Loucy (cell line): ENCODE measurements at regions not wholly inside any gene's neighbourhood (a gene's known extent, or its start where the extent isn't known, plus 50 kb on each side); places are given as distances from the start of the nearest gene placed in this dataset.

Source experiments
- H2AFZ ChIP-seq: fragments of 200-600 bp; sonication (generic); 2 replicates; pipeline ENCODE4 v1.6.0; 2016; ENCODE audit warnings: antibody characterized with exemption, mild to moderate bottlenecking, low read length, moderate library complexity
- H3F3A ChIP-seq: fragments of 200-600 bp; 2 replicates; pipeline ENCODE4 v1.6.0; 2016; ENCODE audit warnings: antibody characterized with exemption, low read depth, mild to moderate bottlenecking
- H3K27me3 ChIP-seq: fragments of 200-600 bp; sonication (generic); 2 replicates; pipeline ENCODE4 v1.6.1; 2014; ENCODE audit warnings: low read length, mild to moderate bottlenecking; ENCODE audit not compliant: insufficient read depth, poor library complexity, severe bottlenecking
- H3K36me3 ChIP-seq: fragments of 200-600 bp; sonication (generic); 2 replicates; pipeline ENCODE4 v1.6.1; 2016; ENCODE audit warnings: low read length; ENCODE audit not compliant: insufficient read depth
- H3K4me1 ChIP-seq: fragments of 200-600 bp; sonication (generic); 2 replicates; pipeline ENCODE4 v1.5.1; 2014; ENCODE audit warnings: low read length, mild to moderate bottlenecking; ENCODE audit not compliant: insufficient read depth, poor library complexity, severe bottlenecking
- H3K4me2 ChIP-seq: fragments of 200-600 bp; sonication (generic); 2 replicates; pipeline ENCODE4 v1.6.0; 2014; ENCODE audit warnings: antibody characterized with exemption, low read length, low read depth, mild to moderate bottlenecking; ENCODE audit not compliant: poor library complexity, severe bottlenecking
- H3K4me3 ChIP-seq: fragments of 200-600 bp; sonication (generic); 2 replicates; pipeline ENCODE4 v1.5.1; 2014; ENCODE audit warnings: low read length, mild to moderate bottlenecking, mixed read lengths; ENCODE audit not compliant: poor library complexity, severe bottlenecking
- H3K79me2 ChIP-seq: fragments of 200-600 bp; sonication (generic); 2 replicates; pipeline ENCODE4 v1.6.1; 2014; ENCODE audit warnings: low read length; ENCODE audit not compliant: insufficient read depth
- H3K9ac ChIP-seq: fragments of 200-600 bp; sonication (generic); 2 replicates; pipeline ENCODE4 v1.6.0; 2014; ENCODE audit warnings: mild to moderate bottlenecking, low read depth, low read length, moderate library complexity; ENCODE audit not compliant: poor library complexity, severe bottlenecking
- H3K9me2 ChIP-seq: fragments of 200-600 bp; sonication (generic); replicated peaks from 2 replicates; pipeline ENCODE4 v1.6.1; 2016; ENCODE audit warnings: low read depth, low read length, mixed read lengths
- H3K9me3 ChIP-seq: fragments of 200-600 bp; sonication (generic); 2 replicates; pipeline ENCODE4 v1.6.1; 2014; ENCODE audit warnings: mild to moderate bottlenecking, antibody characterized with exemption, low read length, low read depth; ENCODE audit not compliant: insufficient read depth
- H4K20me1 ChIP-seq: fragments of 200-600 bp; sonication (generic); 2 replicates; pipeline ENCODE4 v1.6.0; 2014; ENCODE audit warnings: antibody characterized with exemption, low read length, mild to moderate bottlenecking; ENCODE audit not compliant: insufficient read depth, poor library complexity, severe bottlenecking
- EZH2phosphoT487 ChIP-seq: fragments of 200-600 bp; IDR thresholded peaks from 2 replicates; pipeline ENCODE4 v1.6.1; 2018; ENCODE audit warnings: antibody characterized with exemption, mild to moderate bottlenecking, moderate library complexity, borderline replicate concordance
- TF ChIP-seq, protein P1 (sequence below): fragments of 200-600 bp; sonication (generic); conservative IDR thresholded peaks from 2 replicates; pipeline ENCODE4 v1.5.1; 2014; ENCODE audit warnings: mild to moderate bottlenecking, antibody characterized with exemption, low read length

DNA sequence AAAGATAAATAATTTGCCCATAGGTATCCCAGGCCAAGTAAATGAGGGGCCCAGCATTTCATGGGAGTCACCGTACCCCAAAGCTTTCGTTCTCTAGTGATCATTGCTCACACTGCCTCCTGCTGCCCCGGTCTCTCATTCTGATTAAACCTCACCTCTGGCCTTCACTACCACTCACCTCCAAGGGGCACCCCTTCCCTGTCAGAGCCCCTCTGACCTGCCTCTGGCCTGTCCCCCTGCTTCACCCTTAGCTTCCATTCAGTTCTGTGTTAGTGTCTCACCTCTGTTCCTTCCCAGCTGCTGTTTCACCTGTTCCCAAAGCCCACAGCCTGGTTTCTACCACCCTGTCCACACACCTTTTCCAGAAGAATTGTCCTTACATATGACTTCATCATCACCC, 150.3 kb upstream of the E2F8 start:
- Histone ChIP-seq H3K4me3 (no peak overlapping the region), H3K4me2 (no peak overlapping the region), H3K4me1 (peaks cover 14% of the 10 kb centered on the region)

DNA sequence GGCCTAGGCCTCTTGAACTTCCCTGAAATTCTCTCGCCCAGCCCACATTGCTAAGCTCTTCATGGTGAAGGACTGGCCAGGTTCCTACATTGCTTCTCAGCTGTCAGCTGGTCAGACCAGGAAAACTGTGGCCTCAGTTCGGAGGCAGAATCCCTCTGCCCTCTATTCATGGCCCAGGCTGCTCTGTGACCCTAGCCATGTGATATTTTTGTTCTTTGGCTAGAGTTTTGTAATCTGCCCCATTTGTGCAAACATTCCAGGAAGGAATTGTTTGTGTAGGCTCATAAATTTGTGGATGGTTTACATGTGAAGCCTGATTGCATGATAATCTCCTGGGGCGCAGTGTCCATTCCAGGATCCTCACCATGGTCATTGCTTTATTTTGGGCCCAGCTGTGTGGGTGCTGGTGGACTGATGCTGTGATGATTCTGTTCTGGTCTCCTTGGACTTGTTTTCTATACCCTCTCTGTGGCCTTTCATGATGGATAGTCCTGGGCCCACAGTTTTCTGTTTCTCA, 149.1 kb upstream of the E2F8 start:
- Histone ChIP-seq H3K9me3 (no peaks in the 10 kb centered on the region), H4K20me1 (no peaks in the 10 kb centered on the region), H2AFZ (no peak overlapping the region), H3F3A (no peaks in the 10 kb centered on the region; the same call in 1 of the 2 replicates), H3K9ac (no peak overlapping the region), H3K4me3 (no peak overlapping the region), H3K9me2 (no peaks in the 10 kb centered on the region), H3K79me2 (no peaks in the 10 kb centered on the region), H3K4me1 (peaks cover 11% of the 10 kb centered on the region), H3K27me3 (peaks cover 10% of the 10 kb centered on the region), H3K36me3 (no peaks in the 10 kb centered on the region), H3K4me2 (no peak overlapping the region)
- TF ChIP-seq EZH2phosphoT487, result no peak
- TF ChIP-seq, protein P1, sequence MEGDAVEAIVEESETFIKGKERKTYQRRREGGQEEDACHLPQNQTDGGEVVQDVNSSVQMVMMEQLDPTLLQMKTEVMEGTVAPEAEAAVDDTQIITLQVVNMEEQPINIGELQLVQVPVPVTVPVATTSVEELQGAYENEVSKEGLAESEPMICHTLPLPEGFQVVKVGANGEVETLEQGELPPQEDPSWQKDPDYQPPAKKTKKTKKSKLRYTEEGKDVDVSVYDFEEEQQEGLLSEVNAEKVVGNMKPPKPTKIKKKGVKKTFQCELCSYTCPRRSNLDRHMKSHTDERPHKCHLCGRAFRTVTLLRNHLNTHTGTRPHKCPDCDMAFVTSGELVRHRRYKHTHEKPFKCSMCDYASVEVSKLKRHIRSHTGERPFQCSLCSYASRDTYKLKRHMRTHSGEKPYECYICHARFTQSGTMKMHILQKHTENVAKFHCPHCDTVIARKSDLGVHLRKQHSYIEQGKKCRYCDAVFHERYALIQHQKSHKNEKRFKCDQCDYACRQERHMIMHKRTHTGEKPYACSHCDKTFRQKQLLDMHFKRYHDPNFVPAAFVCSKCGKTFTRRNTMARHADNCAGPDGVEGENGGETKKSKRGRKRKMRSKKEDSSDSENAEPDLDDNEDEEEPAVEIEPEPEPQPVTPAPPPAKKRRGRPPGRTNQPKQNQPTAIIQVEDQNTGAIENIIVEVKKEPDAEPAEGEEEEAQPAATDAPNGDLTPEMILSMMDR, result no peak

More for the DNA sequence above, 150.3 kb upstream of the E2F8 start:
- H4K20me1 ChIP-seq, result no peaks in the 10 kb centered on the region
- H3K9ac ChIP-seq, result no peak overlapping the region
- H2AFZ ChIP-seq, result no peak overlapping the region
- H3K9me3 ChIP-seq, result no peaks in the 10 kb centered on the region
- no peaks in the 10 kb centered on the region; the same call in 1 of the 2 replicates for H3F3A ChIP-seq
- H3K27me3 ChIP-seq, result peaks cover 19% of the 10 kb centered on the region
- H3K79me2 ChIP-seq, result no peaks in the 10 kb centered on the region
- TF ChIP-seq, protein P1, result no peak
- no peak for TF ChIP-seq EZH2phosphoT487
- H3K9me2 ChIP-seq, result no peaks in the 10 kb centered on the region
- H3K36me3 ChIP-seq, result no peaks in the 10 kb centered on the region

DNA sequence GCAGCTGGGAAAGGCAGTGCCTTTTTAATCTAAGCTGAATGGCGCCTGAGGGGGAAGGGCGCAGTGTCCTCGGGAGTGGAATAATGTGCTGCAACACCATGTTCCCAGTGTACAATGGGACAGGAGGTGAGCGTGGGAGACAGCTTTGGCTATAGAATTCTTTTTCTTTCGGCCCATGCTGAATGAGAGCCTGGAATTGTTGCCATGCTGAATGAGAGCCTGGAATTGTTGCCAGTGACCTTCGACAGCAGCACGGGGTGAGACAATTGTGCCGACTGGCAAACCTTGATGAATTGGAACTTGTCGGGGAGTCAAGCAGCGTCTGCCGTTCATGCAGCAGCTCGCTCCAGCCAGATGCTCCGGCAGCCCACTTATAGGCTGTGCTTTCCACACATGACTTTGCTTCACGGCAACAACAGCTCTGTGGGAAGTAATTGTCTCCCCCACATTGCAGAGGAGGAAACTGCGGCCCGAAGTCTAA, 141.4 kb upstream of the E2F8 start:
- H3K36me3 ChIP-seq, result no peaks in the 10 kb centered on the region
- no peak overlapping the region for H3K4me2 ChIP-seq
- H3F3A ChIP-seq, result no peaks in the 10 kb centered on the region
- no peak overlapping the region for H3K4me3 ChIP-seq
- H3K9me3 ChIP-seq, result no peaks in the 10 kb centered on the region
- no peak overlapping the region for H3K9ac ChIP-seq
- TF ChIP-seq, protein P1, result no peak
- no peak for TF ChIP-seq EZH2phosphoT487
- peaks cover 8% of the 10 kb centered on the region for H3K4me1 ChIP-seq
- no peaks in the 10 kb centered on the region for H3K27me3 ChIP-seq
- H4K20me1 ChIP-seq, result no peaks in the 10 kb centered on the region
- no peak overlapping the region for H2AFZ ChIP-seq
- no peaks in the 10 kb centered on the region for H3K79me2 ChIP-seq
- H3K9me2 ChIP-seq, result no peaks in the 10 kb centered on the region
